Gastroesophageal sphincter (tissue), 4 donors: ENCODE measurements at regions not wholly inside any gene's neighbourhood (a gene's known extent, or its start where the extent isn't known, plus 50 kb on each side); places are given as distances from the start of the nearest gene placed in this dataset.
"Not testable (repeated sequence)": the region's sequence is repeated elsewhere in the genome, so short reads cannot be mapped to it uniquely, and the experiment has no call there.

Source experiments
- ATAC-seq: fragments of 150-250 bp; one replicate; pipeline ENCODE4 v1.9.1; 2016; ENCODE audit warnings: mild to moderate bottlenecking, moderate library complexity
- H3K27ac ChIP-seq, 4 donors: fragments of 200-600 bp; sonication (generic) in 3 of 4; 1 replicate in 3 of 4; 2 replicates in 1 of 4; pipeline ENCODE4 v1.5.1; 2016 to 2019
- H3K27me3 ChIP-seq: fragments of 200-600 bp; sonication (generic); one replicate; pipeline ENCODE4 v1.5.1; 2019
- H3K36me3 ChIP-seq, 2 donors: fragments of 200-600 bp; sonication (generic); one replicate each; pipeline ENCODE4 v1.5.1; 2019; ENCODE audit warnings: control low read depth in 1 of 2
- H3K4me1 ChIP-seq, 3 donors: fragments of 200-600 bp; sonication (generic); 1 replicate in 2 of 3; 2 replicates in 1 of 3; pipeline ENCODE4 v1.5.1; 2016 to 2019; ENCODE audit warnings: control low read depth in 2 of 3
- H3K4me3 ChIP-seq, 2 donors: fragments of 200-600 bp; sonication (generic); one replicate each; pipeline ENCODE4 v1.5.1; 2019; ENCODE audit warnings: mild to moderate bottlenecking in 1 of 2, moderate library complexity in 1 of 2
- H3K9me3 ChIP-seq, 3 donors: fragments of 200-600 bp; sonication (generic); one replicate each; pipeline ENCODE4 v1.5.1; 2017 to 2019; ENCODE audit warnings: control low read depth in 2 of 3
- CTCF ChIP-seq, 4 experiments: fragments of 200-600 bp in 2 of 4; fragments of 450-650 bp in 2 of 4; sonication (generic) in 1 of 4; IDR thresholded peaks; one replicate each; pipeline ENCODE4 v1.5.1; 2017 to 2019; ENCODE audit warnings: antibody characterized with exemption in 4 of 4, mild to moderate bottlenecking in 2 of 4, moderate library complexity in 2 of 4
- EP300 ChIP-seq: sonication (generic); formaldehyde crosslinking; IDR thresholded peaks from one replicate; pipeline ENCODE4 v1.6.1; 2017; ENCODE audit warnings: antibody characterized with exemption, mild to moderate bottlenecking
- POLR2A ChIP-seq, 2 donors: fragments of 450-650 bp; IDR thresholded peaks; one replicate each; pipeline ENCODE4 v1.6.1; 2017; ENCODE audit warnings: antibody characterized with exemption in 2 of 2, mild to moderate bottlenecking in 2 of 2, moderate library complexity in 1 of 2
- POLR2AphosphoS5 ChIP-seq: sonication (generic); formaldehyde crosslinking; IDR thresholded peaks from one replicate; pipeline ENCODE4 v1.6.1; 2017; ENCODE audit warnings: antibody characterized with exemption
- WGBS, 2 donors: methylation state at CpG; one replicate each; pipeline ENCODE4 v1.1.5; 2018; ENCODE audit warnings: low coverage in 1 of 2; 5-methylcytosine and 5-hydroxymethylcytosine counted together

GRCh38 chr4:27964095-27964494, 1103.5 kb downstream of the STIM2 start:
- Histone ChIP-seq H3K27ac (no peak overlapping the region), H3K4me1 (no peaks in the 10 kb centered on the region), H3K27me3 (no peaks in the 10 kb centered on the region), H3K4me3 (no peak overlapping the region), H3K9me3 (no peaks in the 10 kb centered on the region), H3K36me3 (no peaks in the 10 kb centered on the region)
- ATAC-seq: no peak
- no peak for TF ChIP-seq EP300
- TF ChIP-seq POLR2A (IDR thresholded peaks at IDR 0.05): no peak
- no peak for TF ChIP-seq POLR2AphosphoS5
- no peak for TF ChIP-seq CTCF (IDR thresholded peaks at IDR 0.05)

GRCh38 chr4:27966664-27967063, 1106.0 kb downstream of the STIM2 start:
- Histone ChIP-seq H3K4me3 (no peak overlapping the region), H3K27ac (no peak overlapping the region), H3K9me3 (no peaks in the 10 kb centered on the region), H3K4me1 (no peaks in the 10 kb centered on the region), H3K36me3 (no peaks in the 10 kb centered on the region), H3K27me3 (no peaks in the 10 kb centered on the region)
- ATAC-seq: no peak
- TF ChIP-seq CTCF (IDR thresholded peaks at IDR 0.05) (no peak), POLR2A (IDR thresholded peaks at IDR 0.05) (no peak), POLR2AphosphoS5 (no peak), EP300 (no peak)
- WGBS, 2 donors: 67 to 78% methylated on average over 1 to 3 of the region's 3 CpGs

- Histone ChIP-seq H3K4me1 (no peaks in the 10 kb centered on the region), H3K27me3 (no peaks in the 10 kb centered on the region), H3K27ac (no peak overlapping the region), H3K9me3 (no peaks in the 10 kb centered on the region), H3K4me3 (no peak overlapping the region), H3K36me3 (no peaks in the 10 kb centered on the region)
- TF ChIP-seq EP300 (no peak), POLR2A (IDR thresholded peaks at IDR 0.05) (no peak), CTCF (IDR thresholded peaks at IDR 0.05) (no peak), POLR2AphosphoS5 (no peak)
- 46 to 67% methylated on average over 1 of the region's 1 CpG for WGBS, 2 donors
- no peak for ATAC-seq
Measured at GRCh38 chr4:27973056-27973455, 1112.4 kb downstream of the STIM2 start.

- no peaks in the 10 kb centered on the region for H3K9me3 ChIP-seq
- H3K27ac ChIP-seq: no peak overlapping the region
- TF ChIP-seq EP300 (no peak), POLR2A (IDR thresholded peaks at IDR 0.05) (no peak), POLR2AphosphoS5 (no peak), CTCF (IDR thresholded peaks at IDR 0.05) (no peak)
- no peaks in the 10 kb centered on the region for H3K4me1 ChIP-seq
- H3K36me3 ChIP-seq: no peaks in the 10 kb centered on the region
- no peaks in the 10 kb centered on the region for H3K27me3 ChIP-seq
- ATAC-seq: no peak
- 38 to 50% methylated on average over 1 of the region's 1 CpG for WGBS, 2 donors
- H3K4me3 ChIP-seq: no peak overlapping the region
Measured at GRCh38 chr4:27973700-27974099, 1113.1 kb downstream of the STIM2 start.

GRCh38 chr4:27974339-27974738, 1113.7 kb downstream of the STIM2 start:
- no peak for ATAC-seq
- TF ChIP-seq EP300 (no peak), CTCF (IDR thresholded peaks at IDR 0.05) (no peak), POLR2A (IDR thresholded peaks at IDR 0.05) (no peak), POLR2AphosphoS5 (no peak)
- Histone ChIP-seq H3K27me3 (no peaks in the 10 kb centered on the region), H3K4me3 (no peak overlapping the region), H3K9me3 (no peaks in the 10 kb centered on the region), H3K4me1 (no peaks in the 10 kb centered on the region), H3K27ac (no peak overlapping the region), H3K36me3 (no peaks in the 10 kb centered on the region)
- 66 to 77% methylated on average over 2 of the region's 2 CpGs for WGBS, 2 donors

GRCh38 chr4:27974881-27975280, 1114.2 kb downstream of the STIM2 start:
- H3K27ac ChIP-seq, H3K4me3 ChIP-seq, H3K27me3 ChIP-seq, ATAC-seq, H3K9me3 ChIP-seq, H3K36me3 ChIP-seq, H3K4me1 ChIP-seq: not testable (repeated sequence)
- WGBS, 2 donors: 56 to 80% methylated on average over 1 to 3 of the region's 3 CpGs

GRCh38 chr4:27978427-27979109, 1117.9 kb downstream of the STIM2 start:
- H3K36me3 ChIP-seq, H3K27ac ChIP-seq, H3K27me3 ChIP-seq, ATAC-seq, H3K4me3 ChIP-seq, H3K9me3 ChIP-seq, H3K4me1 ChIP-seq: not testable (repeated sequence)
- 94 to 100% methylated on average over 1 to 2 of the region's 22 CpGs for WGBS, 2 donors
